ENCODE measurements at regions not wholly inside any gene's neighbourhood (a gene's known extent, or its start where the extent isn't known, plus 50 kb on each side); places are given as distances from the start of the nearest gene placed in this dataset.

DNA sequence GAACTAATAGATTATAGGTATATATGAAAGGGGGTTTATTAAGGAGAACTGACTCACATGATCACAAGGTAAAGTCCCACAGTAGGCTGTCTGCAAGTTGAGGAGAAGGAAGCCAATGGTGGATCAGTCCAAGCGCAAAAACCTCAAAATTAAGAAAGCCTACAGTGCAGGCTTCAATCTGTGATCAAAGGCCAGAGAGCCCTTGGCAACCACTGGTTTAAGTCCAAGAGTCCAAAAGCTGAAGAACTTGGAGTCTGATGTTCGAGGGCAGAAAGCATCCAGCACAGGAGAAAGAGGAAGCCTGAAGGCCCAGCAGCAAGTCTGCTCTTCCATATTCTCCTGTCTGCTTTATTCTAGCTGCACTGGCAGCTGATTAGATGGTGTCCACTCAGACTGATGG, 721.3 kb upstream of the PCDH9 start:
- H3K9me3 ChIP-seq, result no peaks in the 10 kb centered on the region
- H3K4me1 ChIP-seq, result no peaks in the 10 kb centered on the region
- POLR2A ChIA-PET, result no interaction called here
- H3K4me3 ChIP-seq, result no peak overlapping the region
- no peak for FAIRE-seq
- ATAC-seq, result no peak
- 42% methylated on average over 2 of the region's 2 CpGs for WGBS (ENCODE audit: missing lambda C conversion rate)
- CTCF ChIA-PET, result no interaction called here
- TF ChIP-seq GATA3 (IDR thresholded peaks at IDR 0.05; ENCODE audit: borderline replicate concordance) (no peak), SREBF2 (IDR thresholded peaks at IDR 0.05) (no peak), BHLHE40 (IDR thresholded peaks at IDR 0.05; ENCODE audit: low read depth, low read length) (no peak), POLR2AphosphoS2 (conservative IDR thresholded peaks at IDR 0.05; ENCODE audit: low read length) (no peak), HOXA7 (CRISPR knock-in tag; IDR thresholded peaks at IDR 0.05) (no peak), TFCP2L1 (CRISPR knock-in tag; IDR thresholded peaks at IDR 0.05) (no peak), RNF2 (IDR thresholded peaks at IDR 0.05; ENCODE audit: borderline replicate concordance, low read depth) (no peak), MAFK (IDR thresholded peaks at IDR 0.05; ENCODE audit: partially characterized antibody) (no peak)
- TF ChIP-seq, protein P1, sequence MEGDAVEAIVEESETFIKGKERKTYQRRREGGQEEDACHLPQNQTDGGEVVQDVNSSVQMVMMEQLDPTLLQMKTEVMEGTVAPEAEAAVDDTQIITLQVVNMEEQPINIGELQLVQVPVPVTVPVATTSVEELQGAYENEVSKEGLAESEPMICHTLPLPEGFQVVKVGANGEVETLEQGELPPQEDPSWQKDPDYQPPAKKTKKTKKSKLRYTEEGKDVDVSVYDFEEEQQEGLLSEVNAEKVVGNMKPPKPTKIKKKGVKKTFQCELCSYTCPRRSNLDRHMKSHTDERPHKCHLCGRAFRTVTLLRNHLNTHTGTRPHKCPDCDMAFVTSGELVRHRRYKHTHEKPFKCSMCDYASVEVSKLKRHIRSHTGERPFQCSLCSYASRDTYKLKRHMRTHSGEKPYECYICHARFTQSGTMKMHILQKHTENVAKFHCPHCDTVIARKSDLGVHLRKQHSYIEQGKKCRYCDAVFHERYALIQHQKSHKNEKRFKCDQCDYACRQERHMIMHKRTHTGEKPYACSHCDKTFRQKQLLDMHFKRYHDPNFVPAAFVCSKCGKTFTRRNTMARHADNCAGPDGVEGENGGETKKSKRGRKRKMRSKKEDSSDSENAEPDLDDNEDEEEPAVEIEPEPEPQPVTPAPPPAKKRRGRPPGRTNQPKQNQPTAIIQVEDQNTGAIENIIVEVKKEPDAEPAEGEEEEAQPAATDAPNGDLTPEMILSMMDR (IDR thresholded peaks at IDR 0.05), result no peak
- TF ChIP-seq, protein P2, sequence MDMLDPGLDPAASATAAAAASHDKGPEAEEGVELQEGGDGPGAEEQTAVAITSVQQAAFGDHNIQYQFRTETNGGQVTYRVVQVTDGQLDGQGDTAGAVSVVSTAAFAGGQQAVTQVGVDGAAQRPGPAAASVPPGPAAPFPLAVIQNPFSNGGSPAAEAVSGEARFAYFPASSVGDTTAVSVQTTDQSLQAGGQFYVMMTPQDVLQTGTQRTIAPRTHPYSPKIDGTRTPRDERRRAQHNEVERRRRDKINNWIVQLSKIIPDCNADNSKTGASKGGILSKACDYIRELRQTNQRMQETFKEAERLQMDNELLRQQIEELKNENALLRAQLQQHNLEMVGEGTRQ (IDR thresholded peaks at IDR 0.05), result no peak
- no peak overlapping the region for H3K27ac ChIP-seq
- no peak for DNase-seq (ENCODE audit: low read depth in 1 of 2, low spot score in 1 of 2)
- no peak overlapping the region for H3K4me2 ChIP-seq

DNA sequence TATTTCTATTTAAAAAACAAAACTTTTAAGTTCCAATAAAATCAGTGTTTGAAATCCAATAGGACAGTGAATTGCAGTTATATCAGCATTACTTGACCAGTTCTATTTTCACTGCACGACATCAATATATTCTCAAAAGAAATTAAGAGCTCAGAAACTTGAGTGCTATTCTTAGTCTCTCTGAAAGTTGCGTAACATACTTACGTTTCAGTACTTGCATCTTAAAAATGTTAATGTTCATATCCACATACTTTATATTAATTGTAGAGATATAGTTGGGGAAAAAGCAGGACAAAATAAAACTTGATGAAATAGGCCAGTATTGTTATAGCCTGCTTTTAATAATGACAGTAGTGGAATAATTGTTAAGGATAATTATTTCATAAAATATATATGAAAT, 720.5 kb upstream of the PCDH9 start:
- WGBS (ENCODE audit: missing lambda C conversion rate), result 54% methylated on average over 3 of the region's 3 CpGs
- Histone ChIP-seq H3K4me2 (no peak overlapping the region), H3K9me3 (no peaks in the 10 kb centered on the region), H3K4me1 (no peaks in the 10 kb centered on the region), H3K27ac (no peak overlapping the region), H3K4me3 (no peak overlapping the region)
- ChIA-PET CTCF (no interaction called here), POLR2A (no interaction called here)
- TF ChIP-seq, protein P1 (IDR thresholded peaks at IDR 0.05), result no peak
- TF ChIP-seq FOSB (CRISPR knock-in tag; IDR thresholded peaks at IDR 0.05), result no peak
- TF ChIP-seq HDAC2 (IDR thresholded peaks at IDR 0.05), result no peak
- no peak for TF ChIP-seq RAD21 (conservative IDR thresholded peaks at IDR 0.05 in 1 of 2, IDR thresholded peaks at IDR 0.05 in 1 of 2)
- no peak for TF ChIP-seq CHD4 (IDR thresholded peaks at IDR 0.05; ENCODE audit: borderline replicate concordance)
- TF ChIP-seq, protein P3, sequence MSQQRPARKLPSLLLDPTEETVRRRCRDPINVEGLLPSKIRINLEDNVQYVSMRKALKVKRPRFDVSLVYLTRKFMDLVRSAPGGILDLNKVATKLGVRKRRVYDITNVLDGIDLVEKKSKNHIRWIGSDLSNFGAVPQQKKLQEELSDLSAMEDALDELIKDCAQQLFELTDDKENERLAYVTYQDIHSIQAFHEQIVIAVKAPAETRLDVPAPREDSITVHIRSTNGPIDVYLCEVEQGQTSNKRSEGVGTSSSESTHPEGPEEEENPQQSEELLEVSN (IDR thresholded peaks at IDR 0.05; ENCODE audit: borderline replicate concordance, low read depth), result no peak
- TF ChIP-seq, protein P4, sequence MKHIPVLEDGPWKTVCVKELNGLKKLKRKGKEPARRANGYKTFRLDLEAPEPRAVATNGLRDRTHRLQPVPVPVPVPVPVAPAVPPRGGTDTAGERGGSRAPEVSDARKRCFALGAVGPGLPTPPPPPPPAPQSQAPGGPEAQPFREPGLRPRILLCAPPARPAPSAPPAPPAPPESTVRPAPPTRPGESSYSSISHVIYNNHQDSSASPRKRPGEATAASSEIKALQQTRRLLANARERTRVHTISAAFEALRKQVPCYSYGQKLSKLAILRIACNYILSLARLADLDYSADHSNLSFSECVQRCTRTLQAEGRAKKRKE (CRISPR knock-in tag; IDR thresholded peaks at IDR 0.05; ENCODE audit: low read depth), result no peak
- no peak for TF ChIP-seq ESRRA (IDR thresholded peaks at IDR 0.05; ENCODE audit: borderline replicate concordance, low read length)
- DNase-seq (ENCODE audit: low read depth in 1 of 2, low spot score in 1 of 2), result no peak
- ATAC-seq, result no peak
- FAIRE-seq, result no peak

DNA sequence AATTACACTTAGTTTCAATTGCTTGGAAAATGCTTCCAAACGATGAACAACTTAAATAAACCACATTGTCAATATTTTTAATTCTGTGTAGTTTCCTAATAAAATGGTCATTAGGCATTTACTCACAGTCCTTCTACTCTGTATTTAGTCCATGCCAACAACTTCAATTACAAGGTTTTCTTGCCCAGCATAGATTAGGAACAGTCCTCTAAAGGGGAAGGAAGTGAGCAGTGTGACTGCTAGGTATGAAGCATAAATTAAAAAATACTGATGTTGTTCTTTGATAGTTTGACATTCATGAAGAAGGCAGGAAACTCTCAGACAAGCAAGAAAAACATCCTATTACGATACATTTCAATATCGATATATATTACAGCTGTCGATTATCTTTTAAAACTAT, 716.0 kb upstream of the PCDH9 start:
- no peak overlapping the region for H3K4me2 ChIP-seq
- ChIA-PET CTCF (no interaction called here), POLR2A (no interaction called here)
- H3K4me1 ChIP-seq, result no peaks in the 10 kb centered on the region
- H3K27ac ChIP-seq, result no peak overlapping the region
- no peak for DNase-seq (ENCODE audit: low read depth in 1 of 2, low spot score in 1 of 2)
- WGBS (ENCODE audit: missing lambda C conversion rate), result 61% methylated on average over 4 of the region's 4 CpGs
- ATAC-seq, result no peak
- no peak for FAIRE-seq
- no peak overlapping the region for H3K4me3 ChIP-seq
- no peaks in the 10 kb centered on the region for H3K9me3 ChIP-seq
- TF ChIP-seq, protein P5, sequence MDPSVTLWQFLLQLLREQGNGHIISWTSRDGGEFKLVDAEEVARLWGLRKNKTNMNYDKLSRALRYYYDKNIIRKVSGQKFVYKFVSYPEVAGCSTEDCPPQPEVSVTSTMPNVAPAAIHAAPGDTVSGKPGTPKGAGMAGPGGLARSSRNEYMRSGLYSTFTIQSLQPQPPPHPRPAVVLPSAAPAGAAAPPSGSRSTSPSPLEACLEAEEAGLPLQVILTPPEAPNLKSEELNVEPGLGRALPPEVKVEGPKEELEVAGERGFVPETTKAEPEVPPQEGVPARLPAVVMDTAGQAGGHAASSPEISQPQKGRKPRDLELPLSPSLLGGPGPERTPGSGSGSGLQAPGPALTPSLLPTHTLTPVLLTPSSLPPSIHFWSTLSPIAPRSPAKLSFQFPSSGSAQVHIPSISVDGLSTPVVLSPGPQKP (IDR thresholded peaks at IDR 0.05; ENCODE audit: low read depth, low read length), result no peak
- TF ChIP-seq, protein P6, sequence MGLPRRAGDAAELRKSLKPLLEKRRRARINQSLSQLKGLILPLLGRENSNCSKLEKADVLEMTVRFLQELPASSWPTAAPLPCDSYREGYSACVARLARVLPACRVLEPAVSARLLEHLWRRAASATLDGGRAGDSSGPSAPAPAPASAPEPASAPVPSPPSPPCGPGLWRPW (IDR thresholded peaks at IDR 0.05), result no peak
